A549 (cell line): ENCODE measurements at regions not wholly inside any gene's neighbourhood (a gene's known extent, or its start where the extent isn't known, plus 50 kb on each side); places are given as distances from the start of the nearest gene placed in this dataset.

Experiments used
- CBX2 ChIP-seq: fragments of 200-600 bp; sonication (generic); IDR thresholded peaks from 2 replicates; pipeline ENCODE4 v1.6.1; 2016; ENCODE audit warnings: low read depth, mild to moderate bottlenecking, borderline replicate concordance
- JUN ChIP-seq, 2 experiments: fragments of >200 bp; sonication (Bioruptor Twin); formaldehyde crosslinking; IDR thresholded peaks; 2 replicates in 1 of 2; 3 replicates in 1 of 2; pipeline ENCODE4 v1.6.1; 2016 to 2017
- USF2 ChIP-seq: fragments of 450-650 bp; IDR thresholded peaks from 2 replicates; pipeline ENCODE4 v1.6.1; 2014; ENCODE audit warnings: antibody characterized with exemption
- TF ChIP-seq, protein P1 (sequence below): fragments of >200 bp; sonication (Bioruptor Twin); formaldehyde crosslinking; IDR thresholded peaks from 3 replicates; pipeline ENCODE4 v1.5.1; 2016
- TF ChIP-seq, protein P2 (sequence below): fragments of 150-350 bp; IDR thresholded peaks from 2 replicates; pipeline ENCODE4 v1.6.1; 2014; ENCODE audit warnings: low read depth, mild to moderate bottlenecking, low read length

DNA sequence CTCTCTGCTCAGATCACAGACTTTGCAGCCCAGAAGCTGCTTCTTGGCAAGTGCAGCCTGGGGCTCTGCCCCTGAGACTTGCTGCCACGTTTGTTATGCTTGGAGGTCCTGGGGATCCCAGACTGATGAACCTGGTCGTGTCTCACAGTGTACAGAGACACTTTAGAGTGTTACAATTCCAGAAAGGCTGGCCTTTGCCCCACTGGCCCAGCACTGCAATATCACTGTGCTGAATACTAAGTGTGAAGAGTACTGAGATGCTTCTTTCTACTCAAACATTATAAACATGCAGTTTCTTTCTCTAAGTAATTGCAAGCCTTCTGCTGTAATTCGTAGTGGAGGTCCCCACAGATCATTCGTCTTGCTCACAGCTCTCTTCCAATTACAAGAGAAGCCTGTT lies 133.2 kb downstream of the MAP3K21 start:
- TF ChIP-seq, protein P1, sequence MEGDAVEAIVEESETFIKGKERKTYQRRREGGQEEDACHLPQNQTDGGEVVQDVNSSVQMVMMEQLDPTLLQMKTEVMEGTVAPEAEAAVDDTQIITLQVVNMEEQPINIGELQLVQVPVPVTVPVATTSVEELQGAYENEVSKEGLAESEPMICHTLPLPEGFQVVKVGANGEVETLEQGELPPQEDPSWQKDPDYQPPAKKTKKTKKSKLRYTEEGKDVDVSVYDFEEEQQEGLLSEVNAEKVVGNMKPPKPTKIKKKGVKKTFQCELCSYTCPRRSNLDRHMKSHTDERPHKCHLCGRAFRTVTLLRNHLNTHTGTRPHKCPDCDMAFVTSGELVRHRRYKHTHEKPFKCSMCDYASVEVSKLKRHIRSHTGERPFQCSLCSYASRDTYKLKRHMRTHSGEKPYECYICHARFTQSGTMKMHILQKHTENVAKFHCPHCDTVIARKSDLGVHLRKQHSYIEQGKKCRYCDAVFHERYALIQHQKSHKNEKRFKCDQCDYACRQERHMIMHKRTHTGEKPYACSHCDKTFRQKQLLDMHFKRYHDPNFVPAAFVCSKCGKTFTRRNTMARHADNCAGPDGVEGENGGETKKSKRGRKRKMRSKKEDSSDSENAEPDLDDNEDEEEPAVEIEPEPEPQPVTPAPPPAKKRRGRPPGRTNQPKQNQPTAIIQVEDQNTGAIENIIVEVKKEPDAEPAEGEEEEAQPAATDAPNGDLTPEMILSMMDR = no peak
- TF ChIP-seq USF2 (no peak), CBX2 (no peak), JUN (IDR thresholded peaks at IDR 0.05) (no peak)
- TF ChIP-seq, protein P2, sequence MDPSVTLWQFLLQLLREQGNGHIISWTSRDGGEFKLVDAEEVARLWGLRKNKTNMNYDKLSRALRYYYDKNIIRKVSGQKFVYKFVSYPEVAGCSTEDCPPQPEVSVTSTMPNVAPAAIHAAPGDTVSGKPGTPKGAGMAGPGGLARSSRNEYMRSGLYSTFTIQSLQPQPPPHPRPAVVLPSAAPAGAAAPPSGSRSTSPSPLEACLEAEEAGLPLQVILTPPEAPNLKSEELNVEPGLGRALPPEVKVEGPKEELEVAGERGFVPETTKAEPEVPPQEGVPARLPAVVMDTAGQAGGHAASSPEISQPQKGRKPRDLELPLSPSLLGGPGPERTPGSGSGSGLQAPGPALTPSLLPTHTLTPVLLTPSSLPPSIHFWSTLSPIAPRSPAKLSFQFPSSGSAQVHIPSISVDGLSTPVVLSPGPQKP = no peak
